Kidney (tissue), 13 donors: ENCODE measurements at regions not wholly inside any gene's neighbourhood (a gene's known extent, or its start where the extent isn't known, plus 50 kb on each side); places are given as distances from the start of the nearest gene placed in this dataset.

Experiments used
- DNase-seq, 5 donors: peaks; one replicate each; pipeline ENCODE4 v3.0.0-alpha.2; 2013 to 2020
- FAIRE-seq: peaks from 2 replicates; lab custom pipeline; 2012; peaks lifted over from hg19 to GRCh38; lab: Jason Lieb, UNC
- H3K27ac ChIP-seq, 2 donors: one replicate each; pipeline ENCODE4 v1.7.0; 2013; ENCODE audit warnings: low read depth in 2 of 2, low read length in 2 of 2, inconsistent platforms in 1 of 2
- H3K27me3 ChIP-seq: one replicate; pipeline ENCODE4 v1.7.1; 2013; ENCODE audit warnings: low read length, inconsistent platforms; ENCODE audit not compliant: control insufficient read depth, insufficient read depth
- H3K36me3 ChIP-seq, 3 donors: one replicate each; pipeline versions ENCODE4 v1.7.0 to v1.7.1; 2013; ENCODE audit warnings: low read length in 3 of 3, control low read depth in 1 of 3, inconsistent platforms in 1 of 3; ENCODE audit not compliant: insufficient read depth in 3 of 3, control insufficient read depth in 2 of 3
- H3K4me1 ChIP-seq, 3 donors: one replicate each; pipeline versions ENCODE4 v1.7.0 to v1.7.1; 2013; ENCODE audit warnings: low read length in 3 of 3, inconsistent platforms in 1 of 3, low read depth in 1 of 3; ENCODE audit not compliant: control insufficient read depth in 2 of 3, insufficient read depth in 2 of 3
- H3K4me3 ChIP-seq, 3 donors: one replicate each; pipeline versions ENCODE4 v1.7.0 to v1.8.1; 2013; ENCODE audit warnings: low read length in 3 of 3, control low read depth in 1 of 3, inconsistent platforms in 1 of 3
- H3K9ac ChIP-seq, 3 donors: one replicate each; pipeline versions ENCODE4 v1.7.0 to v1.7.1; 2013; ENCODE audit warnings: low read length in 3 of 3, control low read depth in 1 of 3, inconsistent platforms in 1 of 3
- H3K9me3 ChIP-seq, 3 donors: one replicate each; pipeline versions ENCODE4 v1.7.0 to v1.7.1; 2013; ENCODE audit warnings: low read length in 3 of 3, control low read depth in 1 of 3, inconsistent platforms in 1 of 3; ENCODE audit not compliant: control insufficient read depth in 2 of 3, insufficient read depth in 1 of 3
- CTCF ChIP-seq: IDR thresholded peaks from 3 replicates; pipeline ENCODE4 v1.5.1; 2012; ENCODE audit warnings: mild to moderate bottlenecking, moderate library complexity, borderline replicate concordance; ENCODE audit not compliant: insufficient read depth; ENCODE audit errors: extremely low read depth
- intact Hi-C: fragments of 100-400 bp; cut with DNase I; formaldehyde crosslinking; loops from one replicate; pipeline ENCODE4 v1.11.1; 2022
- donor health status: control.
- donor health status: control.
- donor health status: control.
- donor health status: control.
- donor health status: control.
- donor health status: DM: yes; HTN: yes; CAD: no.
- donor health status: Normal renal cell carcinoma (clear cell type).

GRCh38 chr18:14974576-14974975 lies 226.6 kb downstream of the ANKRD30B start:
- intact Hi-C loops: no loop called here

GRCh38 chr18:14975431-14975830 lies 227.5 kb downstream of the ANKRD30B start:
- intact Hi-C loops: no loop called here
- Histone ChIP-seq H3K4me3 (no peak overlapping the region), H3K27ac (no peak overlapping the region), H3K4me1 (no peaks in the 10 kb centered on the region), H3K36me3 (no peaks in the 10 kb centered on the region), H3K9ac (no peak overlapping the region), H3K27me3 (no peaks in the 10 kb centered on the region), H3K9me3 (no peaks in the 10 kb centered on the region)
- no peak for TF ChIP-seq CTCF
- no peak for DNase-seq
- no peak for FAIRE-seq

More at GRCh38 chr18:14974576-14974975, 226.6 kb downstream of the ANKRD30B start:
- DNase-seq (no peak), FAIRE-seq (no peak)
- H3K9me3 ChIP-seq: no peaks in the 10 kb centered on the region
- H3K27ac ChIP-seq: no peak overlapping the region
- H3K4me3 ChIP-seq: no peak overlapping the region
- no peaks in the 10 kb centered on the region for H3K27me3 ChIP-seq
- TF ChIP-seq CTCF: no peak
- H3K4me1 ChIP-seq: no peaks in the 10 kb centered on the region
- no peaks in the 10 kb centered on the region for H3K36me3 ChIP-seq
- H3K9ac ChIP-seq: no peak overlapping the region

GRCh38 chr18:14976736-14977430 lies 228.9 kb downstream of the ANKRD30B start:
- Histone ChIP-seq H3K9me3 (no peaks in the 10 kb centered on the region), H3K4me3 (no peak overlapping the region), H3K4me1 (no peaks in the 10 kb centered on the region), H3K27me3 (no peaks in the 10 kb centered on the region), H3K9ac (no peak overlapping the region), H3K27ac (no peak overlapping the region), H3K36me3 (no peaks in the 10 kb centered on the region)
- intact Hi-C loops: no loop called here
- TF ChIP-seq CTCF: no peak
- FAIRE-seq: no peak
- DNase-seq: no peak

- H3K4me1 ChIP-seq: no peaks in the 10 kb centered on the region
- intact Hi-C loops: no loop called here
- no peak for TF ChIP-seq CTCF
These were observed 230.2 kb downstream of the ANKRD30B start for GRCh38 chr18:14978191-14978590.

More at GRCh38 chr18:14978191-14978590, 230.2 kb downstream of the ANKRD30B start:
- Histone ChIP-seq H3K27me3 (no peaks in the 10 kb centered on the region), H3K27ac (no peak overlapping the region), H3K9ac (no peak overlapping the region), H3K4me3 (no peak overlapping the region), H3K9me3 (no peaks in the 10 kb centered on the region), H3K36me3 (no peaks in the 10 kb centered on the region)
- FAIRE-seq (no peak), DNase-seq (no peak)
